HG02884 (cell line): ENCODE measurements at regions not wholly inside any gene's neighbourhood (a gene's known extent, or its start where the extent isn't known, plus 50 kb on each side); places are given as distances from the start of the nearest gene placed in this dataset.

Experiments
- ATAC-seq: cut with Tn5 transposase; IDR thresholded peaks from one replicate; pipeline ENCODE4 v1.9.1; 2021; ENCODE audit warnings: mild to moderate bottlenecking, moderate library complexity; ENCODE audit not compliant: unreplicated experiment

DNA sequence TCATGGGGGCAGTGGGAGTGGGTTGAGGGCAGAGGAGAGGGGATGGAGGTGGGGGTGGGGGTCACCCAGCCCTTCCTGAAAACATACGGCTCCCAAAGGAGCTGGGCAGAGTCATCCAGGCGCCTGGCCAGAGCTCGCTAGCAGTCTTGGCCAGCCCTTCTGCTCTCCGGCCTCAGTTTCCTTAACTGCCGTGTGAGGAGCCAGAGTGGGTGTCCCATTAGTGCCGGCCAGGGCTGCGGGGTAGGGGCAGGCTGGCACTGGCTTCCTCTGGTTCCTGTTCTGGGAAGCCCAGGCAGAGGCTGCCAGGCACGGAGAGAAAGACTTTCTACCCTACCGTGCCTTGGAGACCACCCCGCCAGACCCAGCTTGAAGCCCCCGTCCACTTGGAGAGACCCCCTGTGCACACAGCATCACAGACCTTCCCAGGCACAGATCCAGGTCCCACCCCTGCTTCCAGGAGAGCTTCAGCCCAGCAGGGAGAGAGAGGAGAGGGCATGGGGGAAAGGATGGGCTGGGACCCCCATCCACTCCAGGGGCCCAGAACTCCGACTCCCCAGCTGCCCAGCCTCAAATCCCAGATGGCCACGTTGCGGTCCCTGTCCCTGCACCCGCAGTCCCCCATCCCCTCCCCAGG is 93.3 kb downstream of the RFLNA start:
- no peak for ATAC-seq

DNA sequence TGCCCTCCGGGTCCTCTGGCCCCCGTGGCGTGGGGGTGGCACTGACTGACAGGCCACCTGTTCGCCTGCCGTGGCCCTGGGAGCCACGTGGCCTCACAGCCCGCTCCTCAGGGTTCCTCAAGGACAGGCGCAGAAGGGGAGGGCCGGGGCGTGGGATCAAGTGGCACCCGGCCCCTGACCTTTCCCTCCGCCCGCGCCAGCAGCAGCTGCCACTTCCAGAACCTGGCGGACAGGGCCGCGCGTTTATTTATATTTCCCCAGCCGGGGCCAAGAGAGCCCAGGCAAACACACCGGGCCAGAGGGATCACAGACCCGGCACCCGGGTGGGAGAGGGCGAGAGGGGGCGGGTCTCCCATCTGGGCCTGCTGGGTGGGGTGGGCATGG is 92.6 kb downstream of the RFLNA start:
- no peak for ATAC-seq

DNA sequence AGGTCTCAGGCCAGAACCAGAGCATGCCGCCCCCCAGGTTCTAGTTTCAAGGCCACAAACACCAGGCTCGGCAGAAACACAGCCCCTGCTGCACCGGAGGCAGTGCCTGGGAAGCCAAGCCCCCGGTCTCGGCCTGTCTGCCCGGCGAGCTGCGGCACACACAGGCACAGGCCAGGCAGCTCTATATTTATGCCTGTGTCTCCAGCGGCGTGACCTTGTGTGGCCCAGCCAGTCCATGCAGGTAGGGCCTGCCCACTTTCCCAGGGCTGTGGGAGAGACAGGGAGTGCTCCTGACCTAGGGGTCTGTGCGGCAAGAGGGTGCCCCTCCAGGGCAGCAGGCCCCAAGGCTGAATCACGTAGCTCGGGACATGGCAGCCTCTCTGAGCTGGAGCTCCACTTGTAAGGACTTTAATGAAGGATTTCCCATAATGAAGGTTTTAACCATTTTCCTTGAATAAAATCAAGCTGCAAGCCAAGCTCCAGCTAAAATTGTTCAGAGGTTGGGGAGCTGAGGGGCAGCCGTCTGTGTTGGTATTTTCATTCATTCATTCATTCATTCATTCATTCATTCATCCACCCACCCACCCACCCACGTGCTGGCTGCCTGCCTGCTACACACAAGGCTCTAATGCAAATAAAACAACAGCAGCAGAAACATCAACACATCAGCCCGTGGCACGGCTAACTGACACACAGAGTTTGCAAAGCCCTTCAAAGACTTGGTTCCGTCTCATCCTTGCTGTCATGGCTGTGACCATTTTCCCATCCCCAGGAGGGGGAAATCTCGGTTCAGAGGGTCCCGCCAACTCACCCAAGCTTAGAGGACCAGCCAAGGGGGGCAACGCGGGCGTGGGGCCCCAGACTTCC is 92.0 kb downstream of the RFLNA start:
- no peak for ATAC-seq

DNA sequence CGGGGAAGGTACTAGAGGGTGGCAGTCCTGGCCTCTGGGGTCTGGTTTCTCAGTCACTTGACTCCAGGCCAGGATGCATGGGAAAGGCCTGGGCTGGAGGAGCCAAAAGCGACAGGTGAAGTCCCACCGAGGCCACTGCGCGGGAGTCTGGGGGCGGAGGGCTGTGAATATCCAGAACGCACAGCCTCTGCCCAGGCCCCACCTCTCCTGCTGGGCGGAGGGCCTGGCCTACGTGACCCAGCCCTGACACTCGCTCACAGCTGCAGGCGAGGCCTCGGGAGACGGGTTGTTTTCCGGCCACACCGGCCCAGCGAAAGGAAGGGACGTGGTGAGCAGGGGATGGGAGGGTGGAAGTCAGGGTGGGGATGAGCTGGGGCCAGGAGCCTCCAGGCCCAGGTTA is 91.2 kb downstream of the RFLNA start:
- ATAC-seq = no peak

DNA sequence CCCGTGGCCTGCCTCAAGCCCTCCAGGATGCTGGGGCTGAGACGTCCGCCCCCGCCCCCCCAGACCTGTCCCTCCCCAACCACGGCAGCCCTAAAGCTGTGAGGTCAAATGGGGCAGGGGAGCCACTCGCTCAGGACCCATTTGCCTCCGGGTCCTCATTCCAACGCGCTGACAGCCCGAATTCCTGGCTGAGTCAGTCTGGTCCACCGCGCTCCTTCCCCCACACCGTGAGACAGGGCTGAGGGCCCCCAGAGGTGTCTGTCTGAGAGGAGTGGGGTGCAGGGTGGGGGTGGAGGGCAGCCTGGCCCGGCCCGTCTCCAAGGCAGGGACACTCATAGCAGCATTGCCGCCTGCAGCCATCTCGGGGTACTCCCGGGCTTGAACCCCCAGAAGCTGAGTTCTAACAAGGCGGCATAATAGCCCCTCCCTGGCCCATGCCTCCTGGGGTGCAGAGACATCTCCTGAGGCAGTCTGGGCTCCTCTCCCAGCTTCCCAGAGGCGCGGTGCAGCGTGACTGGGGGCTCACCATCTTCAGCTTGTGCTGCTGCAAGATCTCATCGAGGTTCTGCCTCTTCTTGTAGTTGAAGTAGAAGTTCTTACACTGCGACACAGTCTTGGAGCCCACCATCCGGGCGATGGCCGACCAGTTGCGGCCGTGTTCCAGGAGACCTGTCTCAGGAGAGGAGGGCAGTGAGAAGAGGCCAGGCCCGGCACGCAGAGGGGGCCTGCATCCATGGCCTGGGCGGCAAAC is 90.5 kb downstream of the RFLNA start:
- no peak for ATAC-seq

DNA sequence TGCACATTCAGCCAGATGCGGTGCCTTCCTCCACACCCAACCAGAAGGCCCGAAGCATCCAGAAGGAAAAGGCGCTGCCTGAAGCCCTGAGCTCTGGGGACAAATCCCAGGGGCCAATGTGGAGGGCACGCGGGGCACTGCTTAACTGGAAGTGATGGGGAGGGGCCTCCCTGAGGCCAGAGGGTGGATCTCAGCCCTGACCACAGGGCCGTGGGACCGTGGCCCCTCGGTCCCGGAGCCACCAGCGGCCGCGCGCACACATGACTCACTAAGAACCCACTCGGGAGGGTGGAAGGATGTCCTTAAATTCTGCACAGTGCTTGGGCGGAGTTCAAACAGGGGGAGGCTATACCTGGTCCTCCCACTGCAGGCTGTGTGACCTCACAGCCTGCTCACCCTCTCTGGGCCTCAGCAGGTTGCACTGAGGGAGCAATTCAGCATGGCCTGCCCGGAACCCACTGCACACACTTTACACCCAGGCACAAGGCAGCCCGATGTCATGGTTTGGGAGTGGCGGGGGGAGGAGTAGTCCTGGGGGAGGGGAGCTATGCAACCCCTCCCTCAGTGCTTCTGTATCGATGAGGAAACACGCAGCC is 89.5 kb downstream of the RFLNA start:
- ATAC-seq = no peak

DNA sequence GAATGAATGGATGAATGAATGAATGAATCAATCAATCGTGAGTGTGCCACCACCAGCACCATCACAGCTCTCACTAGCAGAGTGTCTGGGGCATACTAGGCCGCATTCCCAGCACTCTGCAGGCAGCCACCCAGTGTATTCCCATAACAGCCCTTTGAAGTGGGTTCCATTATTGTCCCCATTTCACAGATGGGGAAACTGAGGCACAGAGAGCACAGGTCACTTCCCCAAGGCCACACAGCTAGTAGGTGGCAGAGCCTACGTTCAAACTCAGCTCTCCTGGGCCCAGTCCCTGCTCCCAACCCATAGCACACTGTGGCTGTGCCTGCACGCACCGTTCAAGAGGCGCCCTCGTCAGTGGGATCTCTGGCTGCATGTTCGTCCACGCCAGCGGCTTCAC is 88.1 kb downstream of the RFLNA start:
- ATAC-seq = no peak

DNA sequence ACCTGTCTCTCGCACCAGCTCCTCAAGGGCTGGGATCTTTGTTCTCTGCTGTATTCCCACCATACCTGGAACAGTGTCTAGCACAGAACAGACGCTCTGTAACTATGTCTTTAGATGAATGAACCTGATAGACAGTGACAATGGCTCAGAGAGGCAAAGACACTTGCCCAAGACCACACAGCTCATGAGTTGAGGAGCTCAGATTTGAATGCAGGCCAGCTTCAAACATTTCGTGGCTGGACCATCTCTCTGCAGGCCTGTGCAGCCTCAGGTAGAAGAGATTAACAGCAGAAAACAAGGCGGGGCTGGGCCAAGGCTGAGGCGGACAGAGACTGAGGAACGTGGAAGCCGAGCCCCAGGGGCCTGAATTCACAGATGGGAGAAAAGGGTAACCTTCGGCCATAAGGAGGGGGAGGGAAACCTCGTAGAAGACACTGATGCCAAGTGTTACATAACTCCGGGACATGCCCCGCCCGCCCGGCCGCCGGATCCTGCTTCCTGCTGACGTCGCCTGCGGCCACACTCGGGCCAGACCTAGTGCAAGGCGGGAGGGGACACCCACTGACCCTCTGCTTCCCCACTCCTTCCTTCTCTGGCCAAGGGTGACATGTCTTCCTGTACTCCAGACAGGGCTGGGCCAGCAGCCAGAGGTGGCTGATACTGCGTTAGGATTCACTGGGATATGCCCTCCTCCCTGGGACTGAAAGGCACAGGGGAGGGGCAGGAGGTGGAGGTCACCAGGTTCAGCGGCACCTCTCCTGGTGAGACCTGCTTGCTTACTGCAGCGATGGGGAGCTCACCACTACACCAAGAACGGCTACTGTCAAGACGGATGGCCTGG is 86.8 kb downstream of the RFLNA start:
- ATAC-seq = no peak

DNA sequence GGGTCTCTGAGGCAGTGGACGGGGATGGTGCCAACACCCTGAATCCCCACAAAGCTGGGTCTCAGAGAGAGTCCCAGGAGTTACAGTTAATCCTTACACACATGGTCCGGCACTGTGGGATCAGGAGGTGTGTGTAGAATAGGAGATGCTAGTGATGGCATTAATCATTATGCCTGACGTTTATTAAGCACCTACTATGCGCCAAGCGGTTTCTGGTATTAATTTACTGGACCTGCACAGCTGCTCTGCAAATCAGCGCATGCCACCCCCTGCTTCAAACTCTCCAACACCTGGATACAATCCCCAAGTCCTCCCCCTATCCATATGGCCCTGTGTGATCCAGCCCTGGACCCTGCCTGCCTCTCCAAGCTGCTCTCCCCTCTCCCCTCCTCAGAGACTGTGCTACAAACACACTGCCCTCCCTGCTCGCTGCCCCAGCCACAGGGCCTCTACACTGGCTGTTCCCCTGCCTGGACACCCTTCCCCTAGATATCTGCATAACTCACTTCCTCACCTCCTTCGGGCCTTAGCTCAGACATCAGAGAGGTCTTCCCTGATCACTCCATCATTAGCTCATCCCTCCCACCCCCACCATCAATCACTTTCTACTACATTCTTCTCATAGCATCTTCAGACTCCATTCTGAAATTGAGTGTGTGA is 86.0 kb downstream of the RFLNA start:
- no peak for ATAC-seq

DNA sequence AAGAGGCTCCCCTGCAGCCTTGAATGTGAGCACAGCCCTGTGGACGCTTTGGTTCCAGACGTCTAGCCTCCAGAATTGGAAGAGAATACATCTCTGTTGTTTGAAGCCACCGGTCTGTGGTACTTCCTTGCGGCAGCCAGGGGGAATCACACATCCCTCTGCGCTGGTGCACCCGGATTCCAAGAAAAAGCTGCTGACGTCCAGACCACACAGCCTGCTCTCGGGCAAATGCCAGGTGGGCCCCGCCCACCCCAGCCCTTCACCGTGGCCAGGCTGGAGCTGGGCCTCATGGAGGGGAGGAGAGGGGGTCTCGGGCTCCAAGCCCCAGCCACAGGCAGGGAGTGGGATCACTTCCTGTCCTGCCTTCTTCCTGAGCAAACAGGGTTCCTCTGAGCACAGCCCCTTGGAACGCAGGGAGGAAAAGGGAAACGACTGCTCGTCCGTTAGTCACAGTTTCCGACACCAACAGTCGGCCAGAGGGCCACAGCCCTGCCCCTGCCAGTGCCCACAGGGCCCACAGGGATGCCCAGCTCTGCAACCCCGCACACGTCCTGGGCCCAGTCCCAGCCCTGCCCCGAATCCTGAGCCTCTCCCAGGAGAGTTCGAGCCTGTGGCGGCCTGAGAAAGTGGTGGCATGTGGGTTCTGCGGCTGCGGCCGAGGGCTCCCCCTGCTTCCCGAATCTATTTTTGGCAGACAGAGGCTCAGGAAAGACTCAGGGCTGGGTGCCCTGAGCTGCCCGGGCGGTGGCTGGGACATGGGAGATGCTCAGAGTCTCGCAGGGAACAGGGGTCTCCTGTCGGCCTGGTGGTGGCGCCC is 85.3 kb downstream of the RFLNA start:
- no peak for ATAC-seq

DNA sequence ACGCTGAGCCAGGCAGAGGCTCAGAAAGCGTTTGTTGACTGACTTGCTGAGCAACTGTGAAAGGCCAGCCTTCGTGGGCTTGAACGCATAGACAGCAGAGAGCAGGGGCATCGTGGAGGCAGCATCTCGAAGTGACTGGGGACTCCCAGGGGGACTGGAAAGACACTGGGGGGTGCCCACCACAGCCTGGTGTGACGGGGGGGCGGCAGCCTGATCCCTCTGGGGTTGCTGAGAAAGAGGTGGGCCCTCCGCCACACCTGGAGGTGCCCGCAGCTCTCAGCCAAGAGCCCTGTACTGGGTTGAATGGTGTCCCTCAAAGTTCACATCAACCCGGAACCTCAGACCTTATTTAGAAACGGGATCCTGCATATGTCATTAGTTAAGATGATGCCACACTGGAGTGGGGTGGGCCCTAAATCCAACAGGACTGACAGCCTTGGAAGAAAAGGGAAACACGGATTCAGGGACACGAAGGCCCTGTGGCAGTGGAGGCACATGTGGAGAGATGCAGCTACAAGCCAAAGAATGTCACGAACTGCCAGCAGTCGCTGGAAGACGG is 84.6 kb downstream of the RFLNA start:
- no peak for ATAC-seq

DNA sequence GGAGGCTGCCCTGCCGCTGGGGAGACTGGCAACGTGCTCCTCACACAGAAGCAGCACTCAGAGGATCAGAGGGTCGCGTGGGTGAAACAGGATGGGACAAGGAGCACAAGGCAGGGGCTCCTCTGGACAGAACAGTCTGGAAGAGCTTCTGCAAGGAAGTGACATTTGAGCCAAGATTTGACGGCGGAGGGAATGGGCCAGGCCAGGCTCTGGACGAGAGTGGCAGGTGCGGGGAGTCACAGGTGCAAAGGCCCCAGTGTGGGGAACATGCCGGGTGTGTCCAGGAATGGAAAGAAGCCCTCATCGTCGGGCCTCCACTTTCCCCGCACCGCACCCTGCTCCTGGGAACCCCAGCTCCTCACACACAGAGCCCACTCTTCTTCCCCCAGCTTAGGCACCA is 84.0 kb downstream of the RFLNA start:
- no peak for ATAC-seq

DNA sequence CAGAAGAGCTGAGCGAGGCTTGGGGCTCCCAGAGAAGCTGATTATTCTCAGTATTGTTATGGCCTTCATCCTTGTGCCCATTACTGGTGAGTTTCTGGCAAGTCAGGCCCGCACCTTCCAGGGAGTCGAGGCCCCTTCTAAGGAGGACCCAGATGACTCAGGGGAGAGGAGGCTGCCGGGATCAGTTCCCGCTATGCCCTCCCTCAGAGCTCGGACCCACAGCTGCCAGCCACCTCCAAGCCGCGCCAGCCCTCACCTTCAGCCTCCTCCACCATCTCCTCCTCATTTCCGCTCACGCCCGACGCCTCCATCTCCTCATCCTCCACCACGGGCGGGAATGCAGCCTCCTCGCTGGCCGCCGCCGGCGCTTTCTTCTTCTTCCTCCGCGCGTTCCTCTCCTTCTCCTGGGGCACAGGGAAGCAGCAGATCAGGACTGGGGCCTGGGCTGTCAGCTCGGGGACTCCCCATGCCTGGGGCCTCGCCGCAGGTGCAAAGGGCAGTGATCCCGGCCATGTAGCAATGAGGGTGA is 83.2 kb downstream of the RFLNA start:
- no peak for ATAC-seq

DNA sequence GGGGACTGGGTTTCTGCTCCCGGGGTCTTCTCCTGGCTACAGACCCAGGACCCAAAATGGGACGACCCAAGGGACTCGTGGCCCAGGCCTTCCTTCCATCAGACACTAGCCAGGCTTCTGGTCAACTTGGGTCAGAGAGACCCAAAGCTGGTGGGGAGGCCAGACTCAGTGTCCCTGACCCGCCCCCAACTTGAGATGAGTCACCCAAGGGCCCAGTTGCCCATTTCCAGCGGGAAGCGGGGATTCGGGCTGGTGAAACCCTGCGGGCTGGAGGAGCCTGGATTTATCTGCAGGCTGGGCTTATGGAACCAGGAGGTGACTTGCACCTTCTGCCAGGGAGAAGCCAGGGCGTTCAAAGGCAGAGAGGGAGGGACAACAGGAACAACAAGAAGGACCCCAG is 81.5 kb downstream of the RFLNA start:
- no peak for ATAC-seq

DNA sequence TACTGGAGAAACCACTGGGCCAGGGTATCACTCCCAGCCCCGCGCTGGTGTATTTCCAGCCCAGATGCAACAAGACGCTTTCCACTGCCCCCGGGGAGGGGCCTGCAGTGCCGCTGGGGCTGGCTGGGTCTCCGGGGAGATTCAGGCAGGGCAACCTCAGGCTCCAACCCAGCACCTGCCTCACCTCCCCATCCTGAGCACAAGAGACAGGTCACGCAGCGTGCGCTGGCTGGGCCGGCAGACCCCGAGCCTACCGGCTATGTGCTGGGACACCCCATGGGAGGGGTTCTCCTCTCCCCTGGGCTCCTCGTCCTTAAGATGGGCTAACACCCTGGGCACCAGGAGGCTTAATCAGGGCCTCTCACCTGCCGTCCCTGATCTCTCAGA is 80.9 kb downstream of the RFLNA start:
- ATAC-seq = no peak

DNA sequence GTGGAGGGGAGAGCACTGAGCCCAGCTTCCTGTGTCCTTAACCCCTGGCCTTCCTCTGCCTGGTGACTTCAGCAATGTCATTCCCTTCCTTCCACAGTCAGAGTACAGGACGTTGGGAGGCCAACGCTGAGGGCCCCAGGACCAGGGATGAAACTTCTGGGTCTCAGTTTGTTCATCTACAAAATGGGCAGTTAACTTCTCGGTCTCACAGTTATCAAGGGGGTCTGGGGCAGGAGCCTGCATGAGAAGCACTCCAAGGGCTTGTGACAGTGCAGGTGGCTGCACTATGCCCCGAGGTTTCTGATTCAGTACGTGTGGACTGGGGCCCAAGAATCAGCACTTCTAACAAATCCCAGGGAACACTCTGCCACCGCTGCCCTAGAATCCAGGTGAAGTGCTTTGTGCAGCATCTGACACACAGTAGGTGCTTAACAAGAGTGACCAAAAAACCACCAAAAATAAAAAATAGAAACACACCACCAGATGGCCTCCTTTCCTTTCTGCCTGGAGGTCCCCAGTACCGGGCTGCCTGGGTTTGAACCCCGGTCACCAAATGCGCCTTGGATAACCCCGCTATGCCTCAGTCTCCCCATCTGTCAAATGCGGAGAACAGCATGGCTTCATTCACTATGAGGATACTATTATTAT is 80.4 kb downstream of the RFLNA start:
- ATAC-seq = no peak

DNA sequence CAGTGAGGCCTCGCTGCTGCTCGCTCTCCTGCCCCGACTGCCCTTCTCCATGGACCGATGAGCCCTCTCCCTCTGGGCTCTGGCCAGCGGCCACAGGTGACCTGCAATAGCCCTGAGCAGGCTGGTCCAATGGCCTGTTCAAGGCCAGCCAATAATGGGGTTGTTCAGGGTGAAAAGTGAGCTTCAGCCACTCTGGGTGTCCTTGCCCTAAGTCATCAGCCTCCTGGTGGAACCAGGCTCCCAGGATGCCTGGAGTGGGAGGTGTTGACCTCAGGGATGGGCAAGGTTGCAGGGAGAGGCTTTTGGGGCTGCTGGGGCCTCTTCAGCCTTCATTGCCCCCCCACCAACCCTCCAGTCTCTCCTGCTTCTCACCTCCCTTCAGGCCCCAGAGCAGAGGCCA is 79.7 kb downstream of the RFLNA start:
- ATAC-seq = no peak

DNA sequence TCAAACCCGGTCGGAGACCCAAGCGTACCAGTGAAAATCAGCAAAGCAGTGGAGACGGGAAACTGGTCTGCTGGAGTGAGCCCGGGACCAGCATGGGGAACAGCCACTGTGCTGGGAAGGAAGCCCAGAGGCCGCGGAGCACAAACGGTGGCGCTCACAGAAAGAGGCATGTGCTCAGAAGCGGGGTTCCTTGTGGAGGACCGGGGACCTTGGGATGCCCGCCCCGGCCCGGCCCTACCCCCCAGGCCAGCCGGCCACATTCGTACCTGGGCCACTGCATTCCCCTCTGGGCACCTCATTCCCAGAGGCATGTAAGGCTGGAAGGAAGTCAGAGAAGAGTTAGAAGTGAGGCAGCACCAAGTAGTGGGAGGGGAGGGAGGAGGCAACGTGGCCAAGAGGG is 79.3 kb downstream of the RFLNA start:
- ATAC-seq = no peak
